GM21360 (cell line): ENCODE measurements at regions not wholly inside any gene's neighbourhood (a gene's known extent, or its start where the extent isn't known, plus 50 kb on each side); places are given as distances from the start of the nearest gene placed in this dataset.
"Not testable (repeated sequence)": the region's sequence is repeated elsewhere in the genome, so short reads cannot be mapped to it uniquely, and the experiment has no call there.

Experiments used
- ATAC-seq: cut with Tn5 transposase; IDR thresholded peaks from one replicate; pipeline ENCODE4 v1.9.1; 2021; ENCODE audit warnings: mild to moderate bottlenecking, moderate library complexity; ENCODE audit not compliant: unreplicated experiment

GRCh38 chr2:145930318-145930717, 1410.4 kb upstream of the ZEB2 start:
- ATAC-seq, result no peak

DNA sequence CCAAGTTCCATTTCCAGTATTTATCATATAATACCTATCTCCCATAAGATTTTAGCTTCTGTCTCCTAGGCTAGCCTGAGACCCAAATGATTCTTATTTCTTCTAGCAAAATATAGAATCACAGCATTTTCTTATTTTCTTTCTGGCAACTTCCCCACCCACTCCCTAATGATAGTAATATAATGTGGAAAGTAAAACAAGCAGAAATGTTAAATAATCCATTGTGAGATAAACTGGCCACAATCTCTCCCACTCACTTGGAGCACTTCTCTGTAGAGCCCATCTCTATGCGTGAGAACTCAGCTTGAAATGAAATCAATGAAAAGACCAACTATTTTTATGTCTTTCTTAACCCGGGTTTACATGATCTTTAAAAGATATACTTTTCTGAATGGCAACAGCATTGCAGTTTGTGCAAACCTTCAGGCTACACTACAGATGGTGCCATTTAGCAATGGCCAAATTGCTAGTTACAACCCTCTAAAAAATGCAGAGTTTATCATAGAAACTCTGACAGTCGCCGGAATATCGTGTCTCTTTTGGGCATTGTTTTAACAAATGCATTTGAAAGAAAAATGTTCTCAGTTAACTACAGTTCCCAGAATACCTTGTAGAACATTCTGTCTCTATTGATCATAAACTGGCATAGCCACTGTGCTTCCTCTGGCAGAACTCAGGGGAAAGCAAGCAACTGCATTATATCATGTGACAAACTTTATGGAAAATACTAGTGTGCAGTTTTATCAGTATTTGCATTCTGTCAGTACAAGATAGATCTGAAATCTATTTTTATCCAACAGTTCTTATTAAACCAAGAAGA, 1407.4 kb upstream of the ZEB2 start:
- no peak for ATAC-seq

DNA sequence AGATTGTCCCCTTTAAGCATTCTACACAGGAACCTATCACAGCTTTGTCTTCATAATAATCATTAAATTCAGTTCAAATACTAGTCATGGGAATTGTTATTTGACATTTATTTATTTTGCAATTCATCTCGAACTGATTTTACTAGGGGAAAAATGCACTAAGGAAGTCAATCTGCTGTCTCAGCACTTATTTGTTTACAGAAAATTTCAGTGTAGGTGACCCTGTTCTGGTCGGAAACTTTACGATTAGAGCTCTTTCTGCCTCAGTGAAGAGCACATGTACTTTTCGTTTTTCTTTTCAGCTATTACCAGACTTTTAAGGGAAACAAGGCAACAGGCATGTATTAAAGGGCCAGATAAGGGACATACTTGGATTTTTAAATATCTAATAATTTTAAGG, 1405.7 kb upstream of the ZEB2 start:
- ATAC-seq, result no peak

DNA sequence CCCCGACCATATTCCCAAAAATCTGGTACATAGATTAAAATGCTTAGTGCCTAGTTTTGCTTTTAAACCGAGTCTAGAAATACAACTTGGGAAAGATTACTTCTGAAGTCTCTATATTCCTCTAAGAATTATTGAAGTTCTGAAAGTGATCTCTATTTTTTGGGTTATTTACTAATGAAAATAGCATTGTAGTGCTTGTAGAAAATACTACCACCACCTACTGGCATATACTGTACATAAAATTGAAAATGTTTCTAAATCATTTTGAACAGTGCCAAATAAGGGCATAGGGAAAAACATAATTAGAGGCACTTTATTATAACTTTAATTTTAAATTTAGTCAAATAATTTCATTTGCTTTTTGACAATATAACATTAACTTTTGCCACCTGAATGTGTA, 1399.6 kb upstream of the ZEB2 start:
- no peak for ATAC-seq

- no peak for ATAC-seq
Measured at GRCh38 chr2:145918951-145919350, 1399.0 kb upstream of the ZEB2 start.

- ATAC-seq, result no peak
Measured at GRCh38 chr2:145916799-145917198, 1396.9 kb upstream of the ZEB2 start.

DNA sequence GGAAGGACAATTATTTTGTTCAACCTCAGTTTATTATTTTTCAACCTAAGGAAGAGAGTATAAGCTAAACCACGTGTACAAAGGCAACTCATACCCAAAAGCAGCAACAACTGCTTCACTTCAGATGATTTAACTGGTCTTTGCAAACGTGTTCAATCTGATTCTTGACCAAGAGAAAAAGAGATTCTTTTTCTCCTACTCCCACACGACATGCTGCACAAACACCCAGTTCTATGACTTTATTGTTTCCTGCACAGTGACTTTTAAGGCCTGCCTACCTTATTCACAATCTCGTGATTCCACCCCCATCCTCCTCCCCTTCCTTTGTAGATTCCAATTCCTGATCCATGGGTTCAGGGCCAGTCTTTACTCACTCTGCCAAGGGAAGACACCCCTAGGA, 1394.8 kb upstream of the ZEB2 start:
- ATAC-seq, result no peak

DNA sequence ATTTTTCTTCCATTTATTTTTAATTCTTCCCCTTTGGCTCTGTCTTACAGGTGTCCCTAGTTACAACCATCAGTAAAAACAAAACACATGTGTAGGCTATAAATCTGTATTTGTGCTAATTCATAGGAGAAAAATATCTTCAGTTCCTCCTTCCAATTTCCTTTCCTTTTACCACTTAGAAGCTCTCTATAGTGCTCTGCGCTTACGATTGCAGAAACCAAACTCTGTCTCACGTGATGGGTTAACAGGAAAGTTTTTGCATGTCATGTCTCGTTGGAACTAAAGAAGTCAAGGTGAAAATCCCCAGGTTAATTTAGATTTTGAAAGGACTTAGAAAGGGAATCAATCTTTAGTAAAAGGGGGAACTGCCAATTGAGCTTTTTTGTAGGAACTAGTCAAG, 1390.5 kb upstream of the ZEB2 start:
- peak; percentile 96 for ATAC-seq

DNA sequence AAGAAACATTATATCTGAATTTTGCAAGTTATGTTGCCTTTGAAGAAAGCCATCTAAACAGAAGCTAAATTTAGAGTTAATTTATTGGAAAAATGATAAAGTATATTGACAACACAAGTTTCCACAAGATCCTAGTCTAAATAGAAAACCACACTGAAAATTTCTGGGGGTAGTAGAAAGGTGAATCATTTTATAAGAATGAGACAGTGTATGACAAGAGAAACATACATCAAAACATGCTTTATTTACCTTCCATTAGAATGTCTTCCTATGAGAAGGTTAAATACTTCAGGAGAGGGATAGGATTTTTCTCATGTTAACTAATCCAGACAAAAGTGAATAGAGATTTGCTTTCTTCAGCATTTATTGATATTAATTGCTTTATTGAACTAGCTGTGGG, 1389.8 kb upstream of the ZEB2 start:
- ATAC-seq, result no peak

DNA sequence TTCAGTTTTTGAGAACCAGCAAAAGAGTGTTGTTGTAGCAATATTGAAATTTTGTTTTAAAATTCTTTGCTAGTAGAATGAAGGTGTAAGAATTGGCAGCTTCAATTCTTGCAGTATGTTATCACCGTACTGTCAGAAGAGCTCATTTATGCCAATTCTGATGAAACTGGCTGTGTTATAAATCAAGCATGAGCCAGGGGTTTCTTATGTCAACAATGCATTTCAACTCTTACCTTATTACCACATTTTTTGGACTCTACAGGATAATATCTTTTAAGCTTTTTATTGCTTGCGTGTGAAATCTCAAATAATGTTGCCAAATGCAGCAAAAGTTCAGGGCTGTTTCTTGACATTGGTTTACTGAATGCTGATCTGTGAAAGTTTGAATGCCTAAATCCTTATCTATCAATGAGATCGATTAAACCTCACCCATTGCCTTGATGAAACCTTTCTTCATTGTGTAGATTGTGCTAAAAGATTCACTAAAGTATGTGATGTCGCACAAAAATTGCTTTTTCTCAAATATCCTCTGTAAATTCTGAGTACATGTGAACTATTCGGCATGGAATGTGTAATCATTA, 1389.3 kb upstream of the ZEB2 start:
- no peak for ATAC-seq

- no peak for ATAC-seq
Measured at GRCh38 chr2:145906354-145906753, 1386.4 kb upstream of the ZEB2 start.

- no peak for ATAC-seq
Measured at GRCh38 chr2:145905371-145905770, 1385.5 kb upstream of the ZEB2 start.

- ATAC-seq, result no peak
Measured at GRCh38 chr2:145897151-145897550, 1377.2 kb upstream of the ZEB2 start.

GRCh38 chr2:145887915-145888314, 1368.0 kb upstream of the ZEB2 start:
- ATAC-seq, result no peak

GRCh38 chr2:145880997-145881396, 1361.1 kb upstream of the ZEB2 start:
- not testable (repeated sequence) for ATAC-seq

DNA sequence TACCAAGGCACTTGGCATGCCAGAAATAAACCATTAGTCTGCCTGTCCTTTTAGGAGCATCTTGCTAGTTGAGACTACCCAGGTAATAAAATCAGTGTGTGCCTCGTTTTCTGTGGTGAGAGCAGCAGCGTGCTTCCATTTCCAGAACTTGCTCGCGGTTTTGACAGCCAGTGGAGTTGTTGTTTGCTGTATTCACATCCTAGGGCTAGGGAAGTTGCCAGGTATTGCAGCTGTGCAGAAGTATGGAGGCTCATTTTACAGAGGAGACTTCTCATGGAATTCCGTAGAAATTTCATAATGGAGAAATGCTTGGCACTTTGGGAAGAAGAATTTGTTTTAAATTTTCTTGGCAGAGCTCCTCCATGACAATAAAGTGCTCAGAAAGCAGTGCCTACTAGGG, 1355.1 kb upstream of the ZEB2 start:
- no peak for ATAC-seq

GRCh38 chr2:145874466-145874865, 1354.5 kb upstream of the ZEB2 start:
- ATAC-seq, result no peak

GRCh38 chr2:145864501-145864900, 1344.6 kb upstream of the ZEB2 start:
- ATAC-seq, result no peak

DNA sequence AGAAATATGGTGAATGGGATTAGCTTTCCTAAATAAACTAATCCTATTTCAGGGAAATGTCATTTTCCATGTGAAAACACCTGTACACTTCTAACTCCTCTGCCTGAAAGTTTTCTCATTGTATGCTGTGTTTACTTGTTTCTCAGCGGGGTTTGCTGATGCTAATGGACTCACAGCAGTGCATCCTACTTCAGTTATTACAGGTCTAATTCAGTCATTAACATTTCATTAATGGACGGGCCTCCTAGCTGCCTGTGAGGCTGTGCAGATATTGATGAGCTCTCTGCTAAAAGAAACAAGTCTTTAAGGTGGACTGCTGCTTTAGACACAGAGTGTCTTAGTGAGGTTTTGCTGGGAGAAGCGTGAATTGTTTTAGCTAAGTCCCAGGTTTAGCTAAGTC, 1342.0 kb upstream of the ZEB2 start:
- no peak for ATAC-seq

GRCh38 chr2:145860083-145860482, 1340.2 kb upstream of the ZEB2 start:
- no peak for ATAC-seq

GRCh38 chr2:145855142-145855541, 1335.2 kb upstream of the ZEB2 start:
- ATAC-seq, result no peak

GRCh38 chr2:145854039-145854755, 1334.3 kb upstream of the ZEB2 start:
- no peak for ATAC-seq
